ENCODE measurements at regions not wholly inside any gene's neighbourhood (a gene's known extent, or its start where the extent isn't known, plus 50 kb on each side); places are given as distances from the start of the nearest gene placed in this dataset.

GRCh38 chr11:95291946-95292345 is 60.9 kb upstream of the SESN3 start:
- Histone ChIP-seq H3K79me1 (ENCODE audit: low read length) (peaks cover 9% of the 10 kb centered on the region), H4K91ac (ENCODE audit: low read depth, low read length) (no peak overlapping the region), H3K4me3 (ENCODE audit: low read depth, low read length) (no peak overlapping the region), H2BK12ac (ENCODE audit: low read length) (no peak overlapping the region), H3K9ac (ENCODE audit: low read length) (no peak overlapping the region), H2AK5ac (ENCODE audit: low read length) (no peak overlapping the region), H3K4me2 (ENCODE audit: low read length) (no peak overlapping the region), H3K18ac (ENCODE audit: low read length) (peak overlapping the region; percentile 4), H3K79me2 (ENCODE audit: control insufficient read depth, insufficient read depth, low read length, poor library complexity) (no peaks in the 10 kb centered on the region), H3K4ac (ENCODE audit: low read depth, low read length) (no peak overlapping the region), H3K36me3 (ENCODE audit: control insufficient read depth in 1 of 2, insufficient read depth in 2 of 2, low read length in 2 of 2) (no peaks in the 10 kb centered on the region), H2BK5ac (ENCODE audit: low read depth, low read length, poor library complexity) (no peak overlapping the region), H4K12ac (ENCODE audit: low read depth, low read length) (no peak overlapping the region), H3K4me1 (ENCODE audit: control insufficient read depth in 1 of 2, insufficient read depth in 2 of 2, low read length in 2 of 2) (peaks cover 12 to 19% of the 10 kb centered on the region in 2 experiments), H3K23ac (ENCODE audit: low read length) (no peak overlapping the region), H2AFZ (ENCODE audit: insufficient read depth, low read length, poor library complexity) (no peak overlapping the region), H3K14ac (ENCODE audit: low read length) (no peak overlapping the region), H3K9me3 (ENCODE audit: insufficient read depth, low read depth, low read length) (no peaks in the 10 kb centered on the region), H3K27ac (ENCODE audit: low read depth, low read length) (no peak overlapping the region), H3K27me3 (ENCODE audit: insufficient read depth, low read length) (no peaks in the 10 kb centered on the region), H2BK120ac (ENCODE audit: insufficient read depth, low read length, poor library complexity) (no peak overlapping the region), H4K8ac (ENCODE audit: low read depth, low read length) (no peak overlapping the region)
- no peak for DNase-seq
- WGBS (ENCODE audit: extremely low coverage, insufficient coverage, insufficient read length), result no CpG with 5 or more reads among the region's 4 CpGs

- peaks cover 0 to 2% of the 10 kb centered on the region in 2 experiments for H3K36me3 ChIP-seq (ENCODE audit: control insufficient read depth in 1 of 2, insufficient read depth in 2 of 2, low read length in 2 of 2)
- no peak overlapping the region for H3K4ac ChIP-seq (ENCODE audit: low read depth, low read length)
- no peak overlapping the region for H2AFZ ChIP-seq (ENCODE audit: insufficient read depth, low read length, poor library complexity)
- H4K8ac ChIP-seq (ENCODE audit: low read depth, low read length), result no peak overlapping the region
- H2BK120ac ChIP-seq (ENCODE audit: insufficient read depth, low read length, poor library complexity), result peak overlapping the region; percentile 69
- H2AK5ac ChIP-seq (ENCODE audit: low read length), result no peak overlapping the region
- H3K27ac ChIP-seq (ENCODE audit: low read depth, low read length), result no peak overlapping the region
- H2BK5ac ChIP-seq (ENCODE audit: low read depth, low read length, poor library complexity), result no peak overlapping the region
- H3K14ac ChIP-seq (ENCODE audit: low read length), result no peak overlapping the region
- no peak overlapping the region for H3K18ac ChIP-seq (ENCODE audit: low read length)
- no peak overlapping the region for H3K4me2 ChIP-seq (ENCODE audit: low read length)
- no peak overlapping the region for H3K23ac ChIP-seq (ENCODE audit: low read length)
- H3K27me3 ChIP-seq (ENCODE audit: insufficient read depth, low read length), result no peaks in the 10 kb centered on the region
- no peak overlapping the region for H4K12ac ChIP-seq (ENCODE audit: low read depth, low read length)
- no peaks in the 10 kb centered on the region for H3K9me3 ChIP-seq (ENCODE audit: insufficient read depth, low read depth, low read length)
- no peak overlapping the region for H3K9ac ChIP-seq (ENCODE audit: low read length)
- H3K79me1 ChIP-seq (ENCODE audit: low read length), result peaks cover 5% of the 10 kb centered on the region
- H2BK12ac ChIP-seq (ENCODE audit: low read length), result peak overlapping the region; percentile 13
- no peak overlapping the region for H3K4me3 ChIP-seq (ENCODE audit: low read depth, low read length)
- H3K79me2 ChIP-seq (ENCODE audit: control insufficient read depth, insufficient read depth, low read length, poor library complexity), result no peaks in the 10 kb centered on the region
- H3K4me1 ChIP-seq (ENCODE audit: control insufficient read depth in 1 of 2, insufficient read depth in 2 of 2, low read length in 2 of 2), result peaks cover 7 to 9% of the 10 kb centered on the region in 2 experiments
- H4K91ac ChIP-seq (ENCODE audit: low read depth, low read length), result no peak overlapping the region
- peak; percentile 44 to 59 for DNase-seq
- WGBS (ENCODE audit: extremely low coverage, insufficient coverage, insufficient read length), result no CpG with 5 or more reads among the region's 2 CpGs
These were observed 58.5 kb upstream of the SESN3 start for GRCh38 chr11:95289378-95290101.

GRCh38 chr11:95284057-95285052 is 53.4 kb upstream of the SESN3 start:
- peaks cover 0 to 2% of the 10 kb centered on the region in 2 experiments for H3K36me3 ChIP-seq (ENCODE audit: control insufficient read depth in 1 of 2, insufficient read depth in 2 of 2, low read length in 2 of 2)
- peak in 1 of 2 donors; percentile 57 for DNase-seq
- H3K4me1 ChIP-seq (ENCODE audit: control insufficient read depth in 1 of 2, insufficient read depth in 2 of 2, low read length in 2 of 2), result peaks cover 6 to 20% of the 10 kb centered on the region in 2 experiments
- peak overlapping the region; percentile 6 for H3K23ac ChIP-seq (ENCODE audit: low read length)
- H3K4ac ChIP-seq (ENCODE audit: low read depth, low read length), result peak overlapping the region; percentile 92
- H4K8ac ChIP-seq (ENCODE audit: low read depth, low read length), result peak overlapping the region; percentile 59
- peak overlapping the region; percentile 91 for H2BK120ac ChIP-seq (ENCODE audit: insufficient read depth, low read length, poor library complexity)
- H3K9ac ChIP-seq (ENCODE audit: low read length), result no peak overlapping the region
- no CpG with 5 or more reads among the region's 4 CpGs for WGBS (ENCODE audit: extremely low coverage, insufficient coverage, insufficient read length)
- H2AFZ ChIP-seq (ENCODE audit: insufficient read depth, low read length, poor library complexity), result no peak overlapping the region
- H2BK5ac ChIP-seq (ENCODE audit: low read depth, low read length, poor library complexity), result peak overlapping the region; percentile 92
- H3K4me3 ChIP-seq (ENCODE audit: low read depth, low read length), result no peak overlapping the region
- H3K27ac ChIP-seq (ENCODE audit: low read depth, low read length), result peak overlapping the region; percentile 91
- H3K14ac ChIP-seq (ENCODE audit: low read length), result peak overlapping the region; percentile 76
- no peaks in the 10 kb centered on the region for H3K27me3 ChIP-seq (ENCODE audit: insufficient read depth, low read length)
- H3K79me2 ChIP-seq (ENCODE audit: control insufficient read depth, insufficient read depth, low read length, poor library complexity), result peaks cover 7% of the 10 kb centered on the region
- no peaks in the 10 kb centered on the region for H3K9me3 ChIP-seq (ENCODE audit: insufficient read depth, low read depth, low read length)
- H4K12ac ChIP-seq (ENCODE audit: low read depth, low read length), result no peak overlapping the region
- peak overlapping the region; percentile 95 for H2BK12ac ChIP-seq (ENCODE audit: low read length)
- no peak overlapping the region for H3K4me2 ChIP-seq (ENCODE audit: low read length)
- H3K18ac ChIP-seq (ENCODE audit: low read length), result peak overlapping the region; percentile 92
- peaks cover 27% of the 10 kb centered on the region for H3K79me1 ChIP-seq (ENCODE audit: low read length)
- peak overlapping the region; percentile 98 for H2AK5ac ChIP-seq (ENCODE audit: low read length)
- H4K91ac ChIP-seq (ENCODE audit: low read depth, low read length), result peak overlapping the region; percentile 89

GRCh38 chr11:95283650-95284049 is 52.6 kb upstream of the SESN3 start:
- DNase-seq, result peak; percentile 27 to 83
- Histone ChIP-seq H3K23ac (ENCODE audit: low read length) (no peak overlapping the region), H4K8ac (ENCODE audit: low read depth, low read length) (peak overlapping the region; percentile 76), H3K79me2 (ENCODE audit: control insufficient read depth, insufficient read depth, low read length, poor library complexity) (peaks cover 10% of the 10 kb centered on the region), H3K18ac (ENCODE audit: low read length) (peak overlapping the region; percentile 92), H4K91ac (ENCODE audit: low read depth, low read length) (peak overlapping the region; percentile 89), H3K9ac (ENCODE audit: low read length) (no peak overlapping the region), H3K79me1 (ENCODE audit: low read length) (peaks cover 31% of the 10 kb centered on the region), H3K4me3 (ENCODE audit: low read depth, low read length) (no peak overlapping the region), H3K14ac (ENCODE audit: low read length) (peak overlapping the region; percentile 76), H3K27ac (ENCODE audit: low read depth, low read length) (peak overlapping the region; percentile 91), H3K9me3 (ENCODE audit: insufficient read depth, low read depth, low read length) (no peaks in the 10 kb centered on the region), H2BK12ac (ENCODE audit: low read length) (peak overlapping the region; percentile 97), H3K4me1 (ENCODE audit: control insufficient read depth in 1 of 2, insufficient read depth in 2 of 2, low read length in 2 of 2) (peaks cover 8 to 23% of the 10 kb centered on the region in 2 experiments), H3K27me3 (ENCODE audit: insufficient read depth, low read length) (no peaks in the 10 kb centered on the region), H2AFZ (ENCODE audit: insufficient read depth, low read length, poor library complexity) (no peak overlapping the region), H3K36me3 (ENCODE audit: control insufficient read depth in 1 of 2, insufficient read depth in 2 of 2, low read length in 2 of 2) (peaks cover 0 to 2% of the 10 kb centered on the region in 2 experiments), H2BK5ac (ENCODE audit: low read depth, low read length, poor library complexity) (peak overlapping the region; percentile 92), H2BK120ac (ENCODE audit: insufficient read depth, low read length, poor library complexity) (peak overlapping the region; percentile 98), H2AK5ac (ENCODE audit: low read length) (peak overlapping the region; percentile 98), H4K12ac (ENCODE audit: low read depth, low read length) (no peak overlapping the region), H3K4me2 (ENCODE audit: low read length) (no peak overlapping the region), H3K4ac (ENCODE audit: low read depth, low read length) (peak overlapping the region; percentile 92)
- WGBS (ENCODE audit: extremely low coverage, insufficient coverage, insufficient read length), result no CpG with 5 or more reads among the region's 3 CpGs
